HG03439 (cell line): ENCODE measurements at regions not wholly inside any gene's neighbourhood (a gene's known extent, or its start where the extent isn't known, plus 50 kb on each side); places are given as distances from the start of the nearest gene placed in this dataset.

Source experiments
- ATAC-seq: cut with Tn5 transposase; IDR thresholded peaks from one replicate; pipeline ENCODE4 v1.9.1; 2021; ENCODE audit warnings: mild to moderate bottlenecking, moderate library complexity; ENCODE audit not compliant: unreplicated experiment

DNA sequence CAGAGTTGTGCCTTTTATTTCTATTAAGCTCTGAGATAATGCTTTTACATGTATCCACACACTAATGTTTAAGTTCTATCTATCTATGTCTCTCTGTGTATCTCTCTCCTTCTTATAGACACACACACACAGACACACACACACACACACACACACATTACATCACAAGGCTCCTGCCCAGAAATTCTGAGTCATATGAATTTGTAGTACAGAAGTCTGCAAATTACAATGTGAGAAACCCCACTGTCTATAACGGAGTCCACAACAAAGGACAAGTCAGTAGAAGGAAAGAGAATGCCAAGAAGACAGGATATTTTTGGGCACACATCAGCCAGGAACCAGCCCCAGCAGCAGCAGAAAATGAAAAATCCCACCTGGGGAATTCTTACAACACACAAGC is 142.4 kb downstream of the EN1 start:
- ATAC-seq = no peak

DNA sequence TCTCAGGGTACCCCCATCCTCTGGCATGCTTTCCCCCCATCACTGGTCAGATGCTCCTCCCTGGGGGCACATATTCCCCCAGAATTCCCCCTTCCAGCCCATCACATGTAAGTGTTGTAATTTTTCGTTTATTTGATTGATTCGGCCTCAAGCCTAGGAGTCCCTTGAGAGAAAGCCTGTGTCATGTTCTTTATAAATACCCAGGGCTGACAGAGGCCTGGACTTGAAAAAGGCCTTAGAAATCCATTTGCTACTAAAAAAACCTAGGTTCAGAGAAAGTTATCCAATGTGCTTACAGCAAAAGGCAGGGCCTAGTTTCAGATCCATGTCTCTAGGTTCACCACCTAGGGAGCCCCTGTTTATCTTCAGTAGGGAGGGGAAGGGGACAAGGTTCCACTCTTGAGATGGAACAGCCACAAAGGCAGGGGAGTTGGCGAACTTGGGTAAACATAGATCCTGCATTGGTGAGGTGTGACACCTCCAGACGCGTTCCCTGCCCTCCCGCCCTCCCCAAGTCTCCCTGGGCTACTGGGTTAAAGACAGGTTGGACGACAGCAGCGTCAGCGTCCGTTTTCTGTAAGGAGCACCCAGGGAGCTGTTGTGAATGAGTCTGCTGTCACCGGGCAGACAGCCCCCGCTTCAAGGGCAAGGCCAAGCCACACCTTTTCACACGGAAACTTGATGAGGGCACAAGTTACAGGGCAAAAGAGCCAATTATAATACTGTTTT is 147.8 kb downstream of the EN1 start:
- no peak for ATAC-seq

DNA sequence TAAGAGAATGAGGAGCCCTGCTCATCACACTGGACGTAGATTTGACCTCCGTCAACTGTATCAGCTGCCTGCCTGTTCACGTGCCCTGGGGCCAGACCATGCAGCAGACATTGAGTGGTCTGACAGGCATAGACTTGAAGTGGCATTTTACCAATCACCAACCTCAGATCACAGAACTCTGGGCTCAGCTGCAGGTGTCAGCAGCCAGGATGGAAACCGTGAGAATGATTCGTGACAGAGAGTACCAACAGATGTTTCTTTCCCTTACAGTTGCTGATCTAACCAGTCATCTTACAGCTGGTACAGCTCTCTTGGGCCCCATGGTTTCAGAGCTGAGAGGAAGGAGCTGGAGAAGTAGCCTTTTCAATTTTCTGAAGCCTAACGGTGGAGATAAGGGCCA is 148.9 kb downstream of the EN1 start:
- no peak for ATAC-seq

DNA sequence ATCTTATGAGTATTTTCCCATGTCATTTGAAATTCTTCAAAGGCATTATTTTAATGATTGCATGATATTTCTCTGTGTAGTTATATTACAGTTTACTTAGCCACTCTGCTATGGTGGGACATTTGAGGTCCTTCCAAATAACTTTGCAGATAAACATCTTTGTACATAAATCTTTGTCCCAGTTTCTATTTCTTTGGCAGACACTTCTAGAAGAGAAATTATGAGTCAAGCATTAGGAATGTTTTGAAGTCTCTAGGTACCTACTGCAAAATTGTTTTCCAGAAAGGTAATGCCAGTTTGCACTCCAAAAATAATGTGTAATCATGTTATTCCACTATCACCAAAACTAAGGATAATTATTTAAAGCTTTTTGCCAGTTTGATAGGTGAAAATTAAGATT is 149.7 kb downstream of the EN1 start:
- no peak for ATAC-seq

DNA sequence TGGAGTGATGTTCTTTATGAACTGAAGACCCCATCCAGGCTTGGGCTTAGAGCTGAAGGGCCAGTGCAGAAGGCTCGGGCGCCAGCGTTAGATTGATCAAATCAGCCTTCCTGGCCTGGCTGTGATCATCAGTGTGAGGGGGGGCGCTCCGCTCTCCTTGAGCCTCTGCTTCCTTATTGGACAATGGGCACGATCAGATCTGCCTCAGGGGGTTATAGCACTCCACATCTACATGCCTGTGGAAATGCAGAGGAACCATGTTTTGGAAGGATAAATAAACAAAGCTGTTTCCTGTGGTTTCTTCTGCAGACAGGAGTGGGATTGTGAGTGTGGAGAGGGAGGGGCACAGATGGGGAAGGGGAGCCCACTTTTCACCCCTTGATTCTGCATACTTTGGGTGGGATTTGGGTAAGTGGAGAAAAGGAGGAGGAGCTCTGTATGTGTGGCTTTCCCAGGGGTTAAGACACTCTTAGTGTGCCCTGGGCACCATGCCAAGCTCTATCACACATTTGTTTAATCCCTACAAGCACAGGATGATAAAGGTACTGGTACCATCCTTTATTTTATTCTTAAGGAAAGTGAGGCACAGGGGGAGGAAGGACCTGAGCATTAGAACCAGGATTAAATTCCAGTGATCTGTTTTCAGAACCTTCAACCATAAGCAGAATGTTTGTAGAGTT is 150.5 kb downstream of the EN1 start:
- ATAC-seq = no peak

DNA sequence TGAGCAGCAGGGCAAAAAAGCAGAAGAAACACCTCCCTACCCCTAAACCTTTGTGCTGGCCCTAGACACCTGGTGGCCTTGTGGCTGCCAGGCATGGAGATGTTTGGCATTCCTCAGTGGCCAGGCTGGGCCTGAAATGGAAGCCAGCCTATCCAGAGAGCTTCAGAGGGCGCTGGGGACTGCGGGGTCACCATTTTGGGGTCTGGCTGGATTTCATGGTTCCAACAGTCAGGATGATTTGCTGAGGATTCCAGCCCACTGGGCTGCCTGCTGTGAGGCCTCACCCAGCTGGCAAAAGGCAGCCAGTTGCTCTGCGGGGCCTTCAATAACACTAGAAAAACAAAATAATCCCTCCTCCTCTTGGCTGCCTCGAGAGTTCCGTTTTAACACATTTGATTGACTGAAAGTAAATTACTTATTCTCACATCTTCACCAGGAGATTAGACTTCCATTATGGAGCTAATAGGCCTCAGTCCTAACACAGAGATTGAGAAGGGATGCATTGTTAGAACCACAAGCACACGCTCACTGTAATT is 154.1 kb downstream of the EN1 start:
- no peak for ATAC-seq

DNA sequence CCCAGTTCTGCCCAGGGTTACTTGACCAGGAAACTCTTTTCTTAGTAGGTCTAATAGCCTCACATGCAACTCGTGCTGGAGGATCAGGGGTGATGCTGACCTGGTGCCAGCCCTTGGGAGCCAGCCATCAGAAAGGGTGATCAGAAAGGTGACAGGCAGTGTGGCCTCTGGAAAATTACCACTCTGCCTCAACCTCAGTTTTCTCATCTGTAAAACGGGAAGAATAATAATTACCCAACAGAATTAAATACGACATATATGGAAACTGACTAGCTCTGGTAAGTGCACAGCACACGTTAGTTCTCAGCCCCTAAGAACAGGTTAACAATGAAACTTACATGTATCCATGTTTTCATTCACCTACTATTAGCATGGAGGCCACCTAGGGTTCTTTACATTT is 157.6 kb downstream of the EN1 start:
- no peak for ATAC-seq

DNA sequence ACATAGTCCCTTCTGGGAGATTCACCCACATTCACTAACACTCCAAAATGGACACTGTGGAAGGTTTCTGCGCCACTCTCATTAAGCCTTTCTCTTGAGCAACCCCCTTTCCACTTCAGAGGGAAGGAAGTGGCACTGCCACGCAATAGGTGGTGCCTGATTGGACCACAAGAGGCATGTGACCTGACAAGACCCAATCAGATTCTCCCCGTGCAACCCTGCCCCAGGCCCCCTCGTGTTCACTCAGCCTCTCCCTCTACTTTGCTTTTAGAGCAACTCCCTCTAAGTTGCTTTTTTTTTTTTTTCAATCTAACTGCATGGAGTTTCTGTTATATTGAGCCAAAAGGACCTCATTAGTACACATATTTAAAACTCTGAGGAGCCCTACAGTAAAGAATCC is 158.0 kb downstream of the EN1 start:
- no peak for ATAC-seq

DNA sequence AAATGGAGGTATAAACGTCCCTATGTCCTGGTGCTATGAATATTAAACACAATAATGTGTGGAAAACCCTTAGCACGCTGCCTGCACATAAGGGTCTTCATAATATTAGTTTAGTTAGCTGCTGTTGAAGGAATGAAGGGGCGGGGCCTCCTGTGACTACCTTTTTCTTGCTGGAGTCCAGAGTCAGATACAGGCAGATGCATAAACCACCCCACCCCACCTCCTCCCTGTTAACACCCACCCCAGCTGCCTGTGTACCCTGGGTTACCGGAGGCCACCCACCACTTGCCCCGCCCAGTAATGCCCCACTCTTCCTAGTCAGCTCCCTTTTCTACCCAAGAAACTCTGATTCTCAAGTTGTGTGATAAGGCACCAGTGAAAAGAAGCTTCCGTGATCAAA is 158.4 kb downstream of the EN1 start:
- no peak for ATAC-seq

DNA sequence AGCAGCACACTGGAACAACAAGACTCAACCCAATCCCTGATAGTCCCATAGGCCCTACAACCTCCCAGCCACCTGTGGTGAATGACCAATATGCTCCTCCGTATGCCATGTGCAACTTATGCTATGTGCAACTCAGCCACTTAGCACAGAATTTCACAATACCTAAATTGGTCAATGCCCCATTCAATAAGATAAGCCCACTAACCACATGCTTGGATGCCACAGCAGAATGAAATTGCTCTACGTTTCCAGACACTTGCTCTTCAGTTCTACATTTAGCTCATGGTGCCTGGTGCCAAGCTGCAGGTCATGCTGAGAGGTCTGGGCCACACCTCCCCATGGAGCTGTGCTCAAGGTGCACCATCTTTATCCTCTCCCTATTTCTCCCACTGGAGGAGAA is 159.8 kb downstream of the EN1 start:
- ATAC-seq = no peak

DNA sequence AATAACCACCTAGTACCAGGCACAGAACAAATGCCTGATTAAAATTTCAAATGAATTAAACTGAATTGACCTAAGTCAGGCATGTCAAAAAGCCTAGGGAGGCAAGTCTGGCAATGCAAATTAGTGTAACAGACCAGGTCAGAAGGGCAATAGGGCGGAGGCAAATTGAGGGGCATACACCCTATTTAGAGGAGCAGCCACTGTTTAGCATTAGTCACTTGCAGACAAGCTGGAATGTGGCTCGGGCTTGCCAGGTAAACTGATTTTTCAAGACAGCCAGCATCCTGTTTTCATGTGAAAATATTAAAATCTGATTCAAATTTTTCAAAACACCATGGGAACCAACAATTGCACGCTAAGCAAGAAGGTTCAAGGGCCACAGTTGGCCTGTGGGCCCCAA is 160.3 kb downstream of the EN1 start:
- ATAC-seq = no peak

DNA sequence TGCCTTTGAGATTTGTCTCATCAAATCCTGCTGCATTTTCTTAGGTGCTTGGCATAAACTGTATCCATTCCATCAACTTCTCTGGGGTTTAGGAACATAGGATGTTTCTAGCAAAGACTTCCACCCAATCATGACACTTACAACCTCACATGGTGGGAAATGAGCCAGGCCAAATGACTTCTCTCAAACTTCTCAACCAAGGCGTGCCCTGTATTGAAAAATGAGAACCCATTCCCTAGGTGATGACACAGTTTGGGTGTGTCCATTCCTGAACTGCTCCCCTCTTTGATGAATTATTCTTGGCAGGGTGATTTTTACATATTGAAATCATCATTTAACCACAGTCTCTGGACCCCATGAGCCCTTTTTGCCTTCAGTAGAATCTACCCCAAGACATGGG is 161.1 kb downstream of the EN1 start:
- ATAC-seq = no peak

DNA sequence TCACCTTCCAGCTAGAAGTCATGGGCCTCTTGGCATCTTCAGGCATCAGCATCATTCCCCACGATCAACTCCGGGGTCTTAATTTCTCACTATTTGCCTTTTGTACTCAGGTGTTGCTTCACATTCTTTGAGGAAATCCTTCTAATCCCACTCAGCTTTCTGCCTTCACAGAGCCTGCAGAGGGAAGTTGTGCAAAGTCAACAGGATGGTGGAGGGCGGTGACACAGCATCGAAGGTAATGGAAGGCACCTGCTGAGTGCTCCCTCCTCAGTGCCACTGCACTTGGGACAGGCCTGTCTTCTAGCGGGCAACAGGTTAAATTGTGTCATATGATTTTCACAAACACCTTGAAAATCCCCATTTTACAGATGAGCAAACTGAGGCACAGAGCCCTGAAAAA is 164.0 kb downstream of the EN1 start:
- ATAC-seq = no peak

DNA sequence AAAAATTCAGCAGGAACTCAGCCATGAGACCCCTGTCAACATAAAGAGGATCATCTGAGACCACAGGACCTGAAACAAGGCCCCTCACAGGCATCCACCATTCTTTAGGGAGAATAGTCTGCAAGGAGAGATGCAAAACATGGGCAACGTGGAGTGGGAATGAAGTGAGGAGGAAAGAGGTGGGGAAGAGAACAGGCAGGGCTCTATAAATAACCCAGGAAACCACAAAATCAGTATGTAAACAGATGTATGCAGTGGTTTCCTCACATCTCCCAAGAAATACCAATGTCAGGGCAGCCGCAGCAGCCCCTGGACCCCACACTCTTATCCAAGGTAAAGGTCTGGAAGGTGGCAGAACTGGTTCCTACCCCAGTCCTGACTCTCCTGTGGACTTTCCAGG is 168.5 kb downstream of the EN1 start:
- no peak for ATAC-seq

DNA sequence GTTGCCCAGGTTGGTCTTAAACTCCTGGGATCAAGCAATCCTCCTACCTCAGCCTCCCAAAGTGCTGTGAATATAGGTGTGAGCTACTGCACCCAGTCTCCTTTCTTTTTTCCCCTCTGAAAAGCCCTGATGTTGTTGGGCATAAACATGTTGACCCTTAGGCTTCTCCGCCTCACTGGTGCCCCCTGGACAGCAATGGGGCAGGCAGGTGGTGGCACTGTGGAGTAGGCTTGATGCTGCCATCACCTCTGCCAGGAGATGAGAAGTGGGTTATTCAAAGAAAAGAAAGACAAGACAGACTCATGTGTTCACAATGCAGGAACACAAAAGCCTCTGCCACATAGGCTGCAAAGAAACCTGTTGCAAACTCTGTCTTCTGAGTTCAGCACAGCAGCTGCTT is 169.9 kb downstream of the EN1 start:
- no peak for ATAC-seq

DNA sequence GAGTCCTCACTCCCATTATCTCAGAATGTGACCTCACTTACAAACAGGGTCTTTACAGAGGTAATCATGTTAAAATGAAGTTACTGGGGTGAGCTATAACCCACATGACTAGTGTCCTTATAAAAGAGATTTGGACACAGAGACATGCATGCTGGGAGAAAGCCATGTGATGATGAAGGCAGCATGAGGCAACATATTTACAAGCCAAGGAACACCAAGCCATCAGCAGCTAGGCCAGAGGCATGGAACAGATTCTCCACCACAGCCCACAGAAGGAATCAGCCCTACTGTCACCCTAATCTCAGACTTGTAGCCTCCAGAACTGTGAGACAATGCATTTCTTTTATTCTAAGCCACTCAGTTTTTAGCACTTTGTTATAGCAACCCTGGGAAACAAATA is 171.9 kb downstream of the EN1 start:
- no peak for ATAC-seq

DNA sequence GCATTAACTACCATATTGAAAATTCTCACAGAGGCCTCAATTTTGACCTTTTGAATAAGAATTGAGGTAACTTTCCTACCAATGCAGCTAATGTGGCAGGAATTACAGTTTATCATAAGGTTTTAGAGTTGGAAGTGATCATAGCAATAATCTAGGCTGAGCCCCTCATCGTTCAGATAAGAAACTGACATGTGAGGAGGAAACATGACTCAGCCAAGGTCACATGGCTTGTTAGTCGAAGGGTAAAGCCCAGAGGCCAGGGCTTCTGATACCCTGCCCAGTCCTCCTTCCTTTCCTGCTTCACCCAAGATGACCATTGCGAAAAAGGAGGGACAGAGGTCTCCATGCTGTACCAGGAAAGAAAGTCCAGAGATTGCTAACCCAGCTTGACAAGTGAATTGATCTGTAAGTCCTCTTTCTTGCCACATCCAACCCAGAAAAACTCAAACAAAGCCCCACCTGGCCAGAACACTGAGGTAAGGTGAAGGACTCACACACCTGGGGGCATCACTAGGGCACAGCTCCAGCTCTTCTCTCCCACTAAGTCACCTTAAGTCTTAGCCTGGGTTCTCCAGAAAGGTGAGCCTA is 174.8 kb downstream of the EN1 start:
- no peak for ATAC-seq

DNA sequence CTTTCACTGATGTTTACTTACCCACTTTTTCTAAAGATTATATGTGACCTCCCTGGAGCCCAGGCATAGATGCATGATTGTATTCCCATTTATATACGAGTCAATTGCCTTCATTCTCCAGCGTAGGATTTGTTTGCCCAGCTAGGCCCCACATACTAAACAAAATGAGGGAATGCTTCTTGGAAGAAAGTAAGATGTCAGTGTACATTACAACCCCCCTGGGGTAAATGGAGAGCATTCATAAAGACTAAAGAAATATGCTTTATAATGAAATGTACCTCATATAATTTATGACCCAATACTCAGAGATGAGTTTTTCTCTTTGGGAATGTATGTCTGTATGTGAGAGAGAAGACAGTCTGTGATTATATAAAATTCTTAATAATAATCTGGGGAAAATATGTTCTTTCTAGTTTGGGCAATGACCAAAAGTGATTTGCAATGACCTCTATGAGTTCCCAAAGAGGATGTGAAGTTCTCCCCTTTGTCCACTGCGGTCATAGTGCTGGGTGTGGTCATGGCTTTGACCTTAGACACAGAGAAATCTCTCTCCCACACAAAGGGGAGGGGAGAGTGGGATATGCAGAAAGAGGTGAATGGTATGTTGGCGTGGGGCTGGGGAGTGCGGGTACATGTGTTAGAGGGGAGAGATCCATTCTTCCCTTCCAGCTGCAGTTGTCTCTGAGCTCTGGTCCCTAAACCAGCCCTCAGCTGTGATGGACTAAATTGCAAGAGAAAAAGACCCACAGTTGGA is 175.6 kb downstream of the EN1 start:
- no peak for ATAC-seq

DNA sequence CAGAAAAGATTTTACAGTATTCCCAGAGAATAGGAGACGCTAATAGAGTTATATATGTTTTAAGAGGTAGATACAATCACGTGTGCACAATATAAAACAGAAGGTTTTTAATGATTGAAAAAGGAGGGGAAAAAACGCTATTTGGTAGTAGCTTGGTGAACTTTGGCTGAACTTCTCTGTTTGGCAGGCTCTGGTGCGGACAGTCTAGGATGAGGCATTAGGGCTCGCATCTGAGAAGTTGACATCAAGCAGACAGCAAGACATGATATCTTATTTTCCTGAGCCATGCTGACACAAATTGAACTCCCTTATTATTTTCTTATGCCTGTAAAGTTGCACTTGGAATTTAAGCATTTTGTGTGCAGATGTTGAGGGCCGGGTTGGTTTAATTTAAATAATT is 176.6 kb downstream of the EN1 start:
- no peak for ATAC-seq

DNA sequence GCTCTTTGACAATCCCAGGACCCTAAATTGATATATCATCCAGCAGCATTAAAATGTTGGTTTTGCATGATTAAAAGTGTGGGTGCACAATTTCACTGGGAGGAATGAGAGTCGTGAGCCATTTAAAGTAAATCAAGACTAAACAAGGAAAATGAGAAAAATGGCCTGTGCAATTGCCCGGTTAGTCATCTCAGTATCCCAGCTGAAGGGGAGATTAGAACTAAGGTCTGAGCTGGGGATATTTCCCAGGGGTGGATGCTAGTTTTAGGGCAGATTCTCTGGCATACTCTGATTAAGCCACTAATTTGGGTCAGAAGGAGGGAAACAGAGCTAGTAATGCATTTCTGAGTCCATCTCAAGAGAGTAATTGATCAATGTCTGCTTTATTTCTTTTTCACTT is 177.2 kb downstream of the EN1 start:
- no peak for ATAC-seq

DNA sequence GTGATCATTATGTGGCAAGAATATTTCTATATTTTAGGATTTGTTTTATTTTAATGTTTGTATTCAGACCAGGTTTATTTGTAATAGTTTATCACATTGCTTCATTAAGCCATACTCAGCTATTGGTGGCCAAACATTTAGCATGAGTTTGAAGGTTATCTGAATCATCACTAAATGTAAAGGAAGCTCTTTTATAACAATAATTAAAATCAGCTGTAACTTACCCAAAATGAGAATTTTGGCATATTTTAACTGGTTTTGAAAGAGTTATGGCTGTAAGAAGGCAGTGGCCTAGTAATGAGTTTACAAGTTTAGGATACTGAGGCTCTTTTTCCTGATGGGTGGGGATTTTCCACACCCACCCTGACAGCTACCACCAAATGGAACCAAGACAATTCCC is 177.8 kb downstream of the EN1 start:
- no peak for ATAC-seq
